SU-DHL-6 (cell line): ENCODE measurements at regions not wholly inside any gene's neighbourhood (a gene's known extent, or its start where the extent isn't known, plus 50 kb on each side); places are given as distances from the start of the nearest gene placed in this dataset.
"Not testable (repeated sequence)": the region's sequence is repeated elsewhere in the genome, so short reads cannot be mapped to it uniquely, and the experiment has no call there.

ENCODE experiments used
- H2AFZ ChIP-seq: fragments of 200-600 bp; sonication (generic); 2 replicates; pipeline ENCODE4 v1.6.1; 2014; ENCODE audit warnings: low read depth, mild to moderate bottlenecking, moderate library complexity, mixed read lengths, antibody characterized with exemption, low read length; ENCODE audit not compliant: severe bottlenecking
- H3F3A ChIP-seq: fragments of 200-600 bp; shearing (Covaris generic); 2 replicates; pipeline ENCODE4 v1.6.0; 2016; ENCODE audit warnings: antibody characterized with exemption, mild to moderate bottlenecking; ENCODE audit not compliant: insufficient read depth
- H3K27ac ChIP-seq: fragments of 200-600 bp; sonication (generic); 2 replicates; pipeline ENCODE4 v1.5.1; 2016; ENCODE audit warnings: low read depth, mild to moderate bottlenecking, low read length, moderate library complexity, mixed read lengths
- H3K27me3 ChIP-seq: fragments of 200-600 bp; sonication (generic), shearing (Covaris generic); 2 replicates; pipeline ENCODE4 v1.6.0; 2014; ENCODE audit warnings: mild to moderate bottlenecking, low read length
- H3K36me3 ChIP-seq: fragments of 200-600 bp; sonication (generic); 2 replicates; pipeline ENCODE4 v1.6.1; 2014; ENCODE audit warnings: mild to moderate bottlenecking, low read length, mixed read lengths
- H3K4me2 ChIP-seq: fragments of 300-600, 200-600 bp; shearing (Covaris generic), sonication (generic); 2 replicates; pipeline ENCODE4 v1.6.0; 2014; ENCODE audit warnings: low read length, low read depth, mild to moderate bottlenecking; ENCODE audit not compliant: poor library complexity, severe bottlenecking
- H3K4me3 ChIP-seq: fragments of 200-600 bp; sonication (generic); 2 replicates; pipeline ENCODE4 v1.5.1; 2014; ENCODE audit warnings: antibody characterized with exemption, low read length, mild to moderate bottlenecking, mixed read lengths; ENCODE audit not compliant: insufficient read depth, poor library complexity, severe bottlenecking
- H3K79me2 ChIP-seq: fragments of 200-600 bp; sonication (generic); 2 replicates; pipeline ENCODE4 v1.6.1; 2014; ENCODE audit warnings: mild to moderate bottlenecking, low read length, moderate library complexity; ENCODE audit not compliant: insufficient read depth
- H3K9ac ChIP-seq: fragments of 200-600 bp; sonication (generic); 2 replicates; pipeline ENCODE4 v1.7.0; 2014; ENCODE audit warnings: mild to moderate bottlenecking, low read length
- H3K9me2 ChIP-seq: fragments of 200-600 bp; sonication (generic); replicated peaks from 2 replicates; pipeline ENCODE4 v1.6.1; 2014; ENCODE audit warnings: low read length; ENCODE audit not compliant: insufficient read depth
- H3K9me3 ChIP-seq: fragments of 200-600 bp; sonication (generic); 2 replicates; pipeline ENCODE4 v1.6.1; 2014; ENCODE audit warnings: low read length, mixed read lengths; ENCODE audit not compliant: insufficient read depth
- H4K20me1 ChIP-seq: fragments of 200-600 bp; sonication (generic); 2 replicates; pipeline ENCODE4 v1.6.1; 2014; ENCODE audit warnings: low read depth, mild to moderate bottlenecking, antibody characterized with exemption, low read length, moderate library complexity, mixed read lengths
- CTCF ChIP-seq: fragments of 200-600 bp; sonication (generic); IDR thresholded peaks from one replicate; pipeline ENCODE4 v1.5.1; 2017; ENCODE audit warnings: antibody characterized with exemption, mild to moderate bottlenecking, low read length, moderate library complexity; ENCODE audit not compliant: insufficient read depth, poor library complexity, severe bottlenecking
- EZH2phosphoT487 ChIP-seq: fragments of 200-600 bp; sonication (generic), shearing (Covaris generic); conservative IDR thresholded peaks from 2 replicates; pipeline ENCODE4 v1.6.1; 2018; ENCODE audit warnings: mild to moderate bottlenecking, antibody characterized with exemption, low read length, moderate library complexity, mixed read lengths

- H3F3A ChIP-seq = no peaks in the 10 kb centered on the region
- H4K20me1 ChIP-seq = no peaks in the 10 kb centered on the region
- no peaks in the 10 kb centered on the region for H3K36me3 ChIP-seq
- no peak overlapping the region for H3K4me3 ChIP-seq
- no peak for TF ChIP-seq CTCF
- TF ChIP-seq EZH2phosphoT487 = no peak
- no peaks in the 10 kb centered on the region for H3K79me2 ChIP-seq
- H3K27me3 ChIP-seq = no peaks in the 10 kb centered on the region
- H2AFZ ChIP-seq = no peak overlapping the region
- no peak overlapping the region for H3K27ac ChIP-seq
- no peak overlapping the region for H3K4me2 ChIP-seq
- no peaks in the 10 kb centered on the region for H3K9me3 ChIP-seq
- H3K9ac ChIP-seq = no peak overlapping the region
- no peaks in the 10 kb centered on the region for H3K9me2 ChIP-seq
Measured at GRCh38 chr10:28400176-28400575, 97.3 kb upstream of the MPP7 start.

- no peak for TF ChIP-seq CTCF
- TF ChIP-seq EZH2phosphoT487 = no peak
- no peak overlapping the region for H3K4me2 ChIP-seq
Measured at GRCh38 chr10:28400681-28401080, 97.8 kb upstream of the MPP7 start.

DNA sequence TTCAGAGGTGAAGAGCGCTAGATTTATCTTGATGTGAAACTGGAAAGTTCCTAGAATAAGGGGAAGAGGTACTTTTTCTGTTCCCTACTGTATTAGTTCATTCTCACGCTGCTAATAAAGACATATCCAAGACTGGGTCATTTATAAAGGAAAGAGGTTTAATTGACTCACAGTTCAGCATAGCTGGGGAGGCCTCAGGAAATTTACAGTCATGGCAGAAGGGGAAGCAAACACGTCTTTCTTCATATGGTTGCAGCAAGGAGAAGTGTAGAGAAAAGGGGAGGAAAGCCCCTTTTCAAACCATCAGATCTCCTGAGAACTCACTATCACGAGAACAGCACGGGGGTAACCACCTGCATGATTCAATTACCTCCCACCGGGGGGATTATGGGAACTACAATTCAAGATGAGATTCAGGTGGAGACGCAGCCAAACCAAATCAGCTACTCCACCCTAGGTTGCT, 99.8 kb upstream of the MPP7 start:
- not testable (repeated sequence) for H3K4me2 ChIP-seq, H4K20me1 ChIP-seq, H3K9ac ChIP-seq, H3K36me3 ChIP-seq, H3F3A ChIP-seq, H3K79me2 ChIP-seq, H3K4me3 ChIP-seq, H3K9me2 ChIP-seq, H3K27ac ChIP-seq, H3K27me3 ChIP-seq, H3K9me3 ChIP-seq, H2AFZ ChIP-seq

More at GRCh38 chr10:28400681-28401080, 97.8 kb upstream of the MPP7 start:
- no peaks in the 10 kb centered on the region for H3K27me3 ChIP-seq
- no peaks in the 10 kb centered on the region for H3F3A ChIP-seq
- H2AFZ ChIP-seq = no peak overlapping the region
- no peak overlapping the region for H3K4me3 ChIP-seq
- no peaks in the 10 kb centered on the region for H4K20me1 ChIP-seq
- H3K9me2 ChIP-seq = no peaks in the 10 kb centered on the region
- H3K79me2 ChIP-seq = no peaks in the 10 kb centered on the region
- no peaks in the 10 kb centered on the region for H3K36me3 ChIP-seq
- no peak overlapping the region for H3K9ac ChIP-seq
- no peak overlapping the region for H3K27ac ChIP-seq
- no peaks in the 10 kb centered on the region for H3K9me3 ChIP-seq

DNA sequence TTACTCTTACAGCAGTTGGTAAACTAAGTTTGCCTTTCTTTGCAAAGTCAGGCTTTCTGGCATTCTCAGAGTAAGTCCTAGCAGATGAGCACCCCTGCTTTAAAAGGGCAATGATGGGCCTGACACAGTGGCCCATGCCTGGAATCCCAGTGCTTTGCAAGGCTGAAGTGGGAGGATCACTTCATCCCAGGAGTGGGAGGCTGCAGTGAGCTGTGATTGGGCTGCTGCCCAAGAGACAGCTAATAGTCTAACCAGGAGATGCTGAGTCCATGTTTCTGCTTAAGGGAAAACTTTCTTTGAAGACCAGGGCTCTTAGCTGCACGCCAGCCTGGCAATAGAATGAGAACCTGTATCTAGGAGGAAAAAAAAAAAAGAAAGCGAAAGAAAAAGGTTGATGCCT, 100.2 kb upstream of the MPP7 start:
- H3K4me3 ChIP-seq = no peak overlapping the region
- no peaks in the 10 kb centered on the region for H3K36me3 ChIP-seq
- H3K27ac ChIP-seq = no peak overlapping the region

More for the DNA sequence above, 100.2 kb upstream of the MPP7 start:
- no peaks in the 10 kb centered on the region for H3K9me3 ChIP-seq
- H2AFZ ChIP-seq = no peak overlapping the region
- no peaks in the 10 kb centered on the region for H3K27me3 ChIP-seq
- no peaks in the 10 kb centered on the region for H3F3A ChIP-seq
- no peak overlapping the region for H3K9ac ChIP-seq
- no peaks in the 10 kb centered on the region for H4K20me1 ChIP-seq
- no peaks in the 10 kb centered on the region for H3K79me2 ChIP-seq
- no peaks in the 10 kb centered on the region for H3K9me2 ChIP-seq
- no peak for TF ChIP-seq CTCF
- no peak for TF ChIP-seq EZH2phosphoT487
- no peak overlapping the region for H3K4me2 ChIP-seq
